Spinal cord (tissue), 9 donors: ENCODE measurements at regions not wholly inside any gene's neighbourhood (a gene's known extent, or its start where the extent isn't known, plus 50 kb on each side); places are given as distances from the start of the nearest gene placed in this dataset.
A peak's percentile ranks its signal among the peaks of the same experiment; 100 is the strongest.

Source experiments
- DNase-seq, 6 donors: peaks; one replicate each; pipeline versions ENCODE4 v3.0.0 to v3.0.0-alpha.2; 2013 to 2015; ENCODE audit warnings: low spot score in 6 of 6, low read depth in 4 of 6
- H3K27ac ChIP-seq: one replicate; pipeline ENCODE4 v1.5.1; 2013; ENCODE audit warnings: low read depth, low read length, control low read depth
- H3K27me3 ChIP-seq: one replicate; pipeline ENCODE4 v1.6.1; 2013; ENCODE audit warnings: low read length; ENCODE audit not compliant: control insufficient read depth, insufficient read depth
- H3K36me3 ChIP-seq: one replicate; pipeline ENCODE4 v1.6.1; 2013; ENCODE audit warnings: low read length; ENCODE audit not compliant: control insufficient read depth, insufficient read depth
- H3K4me1 ChIP-seq: one replicate; pipeline ENCODE4 v1.6.1; 2013; ENCODE audit warnings: low read length; ENCODE audit not compliant: control insufficient read depth, insufficient read depth
- H3K4me3 ChIP-seq: one replicate; pipeline ENCODE4 v1.5.1; 2013; ENCODE audit warnings: low read depth, low read length, control low read depth
- H3K9me3 ChIP-seq: one replicate; pipeline ENCODE4 v1.6.1; 2013; ENCODE audit warnings: low read length; ENCODE audit not compliant: control insufficient read depth, insufficient read depth
- WGBS: methylation state at CpG from one replicate; pipeline ENCODE4 v1.1.5; 2013; ENCODE audit warnings: missing lambda C conversion rate; ENCODE audit not compliant: insufficient coverage; 5-methylcytosine and 5-hydroxymethylcytosine counted together
- donor health status: healthy.

DNA sequence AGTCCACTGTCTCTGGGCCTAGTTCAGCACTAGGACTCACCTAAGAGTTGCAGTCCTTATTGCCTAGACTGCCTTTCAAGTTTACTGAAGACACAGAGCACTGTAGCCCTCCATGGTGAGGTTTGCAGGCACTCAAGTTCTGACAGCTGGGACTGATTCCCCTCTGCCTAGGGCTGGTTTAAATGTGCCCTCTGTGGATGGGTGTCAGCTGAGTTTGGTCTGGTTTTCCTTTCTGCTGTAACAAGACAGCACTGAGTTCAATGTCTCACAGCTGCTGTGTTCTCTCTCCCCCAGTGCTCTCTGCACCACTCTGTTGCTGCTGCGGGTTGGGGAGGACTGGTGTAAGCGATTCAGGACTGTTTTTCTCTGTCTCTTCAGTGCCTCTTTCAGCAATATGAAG, 75.2 kb upstream of the C1orf21 start:
- Histone ChIP-seq H3K4me3 (no peak overlapping the region), H3K27me3 (no peaks in the 10 kb centered on the region), H3K36me3 (no peaks in the 10 kb centered on the region), H3K9me3 (peaks cover 3% of the 10 kb centered on the region), H3K27ac (no peak overlapping the region), H3K4me1 (no peaks in the 10 kb centered on the region)
- WGBS: 100% methylated on average over 1 of the region's 2 CpGs
- DNase-seq: no peak

DNA sequence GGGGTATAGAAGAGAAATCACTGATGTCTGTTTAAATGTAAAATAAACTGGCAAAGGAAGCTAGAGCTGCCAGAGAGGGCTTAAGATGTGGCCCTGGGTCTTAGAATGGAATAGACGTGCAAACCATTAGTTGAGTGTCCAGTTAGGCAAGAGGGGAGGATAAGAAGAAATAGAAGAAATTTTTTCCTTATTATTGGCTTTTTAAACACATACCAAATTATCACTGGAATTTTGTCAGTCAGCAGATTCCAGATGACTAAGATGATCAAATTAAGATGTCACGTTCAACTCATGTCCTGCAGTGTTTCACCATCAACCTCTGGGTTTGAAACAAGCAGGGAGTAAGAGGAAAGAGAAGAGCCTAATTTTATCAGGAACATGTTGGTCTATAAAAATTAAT, 71.6 kb upstream of the C1orf21 start:
- Histone ChIP-seq H3K4me1 (no peaks in the 10 kb centered on the region), H3K36me3 (no peaks in the 10 kb centered on the region), H3K4me3 (no peak overlapping the region), H3K27ac (no peak overlapping the region), H3K27me3 (no peaks in the 10 kb centered on the region), H3K9me3 (no peaks in the 10 kb centered on the region)
- no CpG with 5 or more reads among the region's 2 CpGs for WGBS
- DNase-seq: no peak

DNA sequence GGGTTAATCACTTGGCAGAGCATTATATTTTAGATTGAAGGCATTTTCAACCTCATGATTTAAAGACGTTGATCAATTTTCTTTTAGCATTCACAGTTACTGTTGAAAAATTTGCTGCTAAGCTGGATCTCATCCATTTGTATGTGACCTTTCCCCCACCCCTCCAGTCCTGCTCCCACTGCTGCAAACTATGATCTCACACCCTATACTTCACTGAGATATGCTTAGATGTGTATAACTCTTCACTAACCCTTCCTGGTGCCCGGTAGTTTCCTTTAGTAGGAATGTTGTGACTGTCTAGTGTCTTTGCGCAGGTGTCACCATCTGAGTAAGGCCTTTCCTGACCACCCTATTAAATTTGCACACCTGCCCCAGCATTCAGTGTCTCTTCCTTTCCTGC, 67.0 kb upstream of the C1orf21 start:
- no peaks in the 10 kb centered on the region for H3K9me3 ChIP-seq
- WGBS: no CpG with 5 or more reads among the region's 3 CpGs
- no peak overlapping the region for H3K27ac ChIP-seq
- no peak overlapping the region for H3K4me3 ChIP-seq
- no peaks in the 10 kb centered on the region for H3K27me3 ChIP-seq
- no peaks in the 10 kb centered on the region for H3K36me3 ChIP-seq
- no peak for DNase-seq
- no peaks in the 10 kb centered on the region for H3K4me1 ChIP-seq

DNA sequence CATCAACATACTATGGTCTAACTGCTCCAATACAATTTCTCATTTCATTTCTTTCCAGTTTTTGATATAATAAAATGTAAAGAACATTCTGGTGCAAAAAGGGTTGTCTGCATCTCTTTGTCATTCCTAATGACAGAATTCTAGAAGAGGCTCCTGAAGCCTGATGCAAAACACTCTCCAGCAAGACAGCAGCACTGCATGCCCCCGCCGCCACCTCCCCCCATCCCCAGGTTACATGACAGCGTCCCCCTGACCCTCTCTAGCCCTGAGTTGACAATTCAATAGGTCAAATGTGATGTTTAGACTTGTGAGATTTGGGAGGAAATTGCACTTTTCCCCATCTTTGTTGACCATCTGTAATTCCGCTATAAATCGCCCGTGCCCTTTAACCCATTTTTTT, 64.6 kb upstream of the C1orf21 start:
- H3K9me3 ChIP-seq: no peaks in the 10 kb centered on the region
- no peaks in the 10 kb centered on the region for H3K4me1 ChIP-seq
- no peaks in the 10 kb centered on the region for H3K27me3 ChIP-seq
- no peak overlapping the region for H3K4me3 ChIP-seq
- no peaks in the 10 kb centered on the region for H3K36me3 ChIP-seq
- no peak overlapping the region for H3K27ac ChIP-seq
- no peak for DNase-seq
- no CpG with 5 or more reads among the region's 6 CpGs for WGBS

DNA sequence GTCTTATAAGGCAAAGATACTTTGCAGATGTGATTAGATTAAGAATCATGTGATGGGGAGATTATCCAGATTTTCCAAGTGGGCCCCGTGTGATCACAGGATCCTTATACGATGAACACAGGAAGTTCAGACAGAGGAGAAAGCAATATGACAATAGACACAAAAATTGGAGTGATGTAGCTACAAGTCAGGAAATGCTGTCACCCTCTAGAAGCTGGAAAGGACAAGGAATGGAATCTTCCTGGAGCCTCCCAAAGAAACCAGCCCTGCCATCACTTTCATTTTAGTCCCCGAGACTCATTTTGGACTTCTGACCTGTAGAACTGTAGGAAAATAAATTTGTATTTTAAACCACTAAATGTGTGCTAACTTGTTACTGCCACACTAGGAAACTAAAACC, 61.9 kb upstream of the C1orf21 start:
- no peaks in the 10 kb centered on the region for H3K4me1 ChIP-seq
- WGBS: 100% methylated on average over 2 of the region's 3 CpGs
- DNase-seq: no peak
- no peaks in the 10 kb centered on the region for H3K27me3 ChIP-seq
- no peaks in the 10 kb centered on the region for H3K9me3 ChIP-seq
- no peak overlapping the region for H3K27ac ChIP-seq
- no peak overlapping the region for H3K4me3 ChIP-seq
- H3K36me3 ChIP-seq: no peaks in the 10 kb centered on the region

DNA sequence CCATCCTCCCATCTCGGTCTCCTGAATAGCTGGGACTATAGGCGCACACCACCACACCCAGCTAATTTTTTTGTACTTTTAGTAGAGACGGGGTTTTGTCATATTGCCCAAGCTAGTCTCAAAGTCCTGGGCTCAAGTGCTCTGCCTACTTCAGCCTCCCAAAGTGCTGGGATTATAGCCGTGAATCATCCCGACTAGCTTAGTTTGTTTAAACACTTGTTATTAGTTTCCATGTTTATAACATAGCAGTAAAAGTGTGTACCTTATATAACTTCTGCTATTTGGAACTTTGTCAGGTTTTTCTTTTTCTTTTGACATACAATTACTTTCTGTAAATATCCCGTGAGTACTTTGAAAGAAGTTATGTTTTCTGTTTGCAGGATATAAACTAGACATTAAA, 60.6 kb upstream of the C1orf21 start:
- Histone ChIP-seq H3K27me3 (no peaks in the 10 kb centered on the region), H3K36me3 (no peaks in the 10 kb centered on the region), H3K4me3 (no peak overlapping the region), H3K9me3 (no peaks in the 10 kb centered on the region), H3K27ac (no peak overlapping the region), H3K4me1 (no peaks in the 10 kb centered on the region)
- DNase-seq: no peak
- no CpG with 5 or more reads among the region's 6 CpGs for WGBS

DNA sequence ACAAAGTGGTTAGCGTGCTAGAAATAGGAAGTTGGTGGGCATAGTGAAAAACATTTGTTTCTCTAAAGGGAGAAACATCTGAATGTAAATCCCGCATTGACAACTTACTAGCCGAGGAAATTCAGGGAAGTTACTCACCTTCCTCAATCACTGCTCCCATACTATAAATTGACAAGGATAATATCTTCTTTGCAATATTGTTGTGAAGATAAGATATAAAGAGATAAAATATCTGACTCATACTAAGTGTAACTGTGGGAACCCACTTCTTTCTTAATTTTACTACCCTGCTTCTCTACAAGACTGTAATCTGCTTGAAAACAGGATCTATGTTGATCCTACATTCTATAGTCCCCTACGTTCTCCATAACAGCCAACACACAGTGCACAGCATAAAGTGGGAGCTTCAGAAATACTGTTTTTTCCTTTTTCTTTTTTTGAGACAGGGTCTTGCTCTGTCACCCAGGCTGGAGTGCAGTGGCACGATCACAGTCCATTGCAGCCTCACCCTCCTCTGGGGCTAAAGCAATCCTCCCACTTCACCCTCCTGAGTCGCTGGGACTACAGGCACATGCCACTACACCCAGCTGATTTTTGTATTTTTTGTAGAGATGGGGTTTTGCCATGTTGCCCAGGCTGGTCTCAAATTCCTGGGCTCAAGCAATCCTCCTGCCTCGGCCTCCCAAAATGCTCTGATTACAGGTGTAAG, 57.4 kb upstream of the C1orf21 start:
- H3K36me3 ChIP-seq: no peaks in the 10 kb centered on the region
- WGBS: 92% methylated on average over 2 of the region's 7 CpGs
- H3K9me3 ChIP-seq: peaks cover 4% of the 10 kb centered on the region
- no peaks in the 10 kb centered on the region for H3K4me1 ChIP-seq
- H3K27ac ChIP-seq: no peak overlapping the region
- no peak for DNase-seq
- no peaks in the 10 kb centered on the region for H3K27me3 ChIP-seq
- no peak overlapping the region for H3K4me3 ChIP-seq

DNA sequence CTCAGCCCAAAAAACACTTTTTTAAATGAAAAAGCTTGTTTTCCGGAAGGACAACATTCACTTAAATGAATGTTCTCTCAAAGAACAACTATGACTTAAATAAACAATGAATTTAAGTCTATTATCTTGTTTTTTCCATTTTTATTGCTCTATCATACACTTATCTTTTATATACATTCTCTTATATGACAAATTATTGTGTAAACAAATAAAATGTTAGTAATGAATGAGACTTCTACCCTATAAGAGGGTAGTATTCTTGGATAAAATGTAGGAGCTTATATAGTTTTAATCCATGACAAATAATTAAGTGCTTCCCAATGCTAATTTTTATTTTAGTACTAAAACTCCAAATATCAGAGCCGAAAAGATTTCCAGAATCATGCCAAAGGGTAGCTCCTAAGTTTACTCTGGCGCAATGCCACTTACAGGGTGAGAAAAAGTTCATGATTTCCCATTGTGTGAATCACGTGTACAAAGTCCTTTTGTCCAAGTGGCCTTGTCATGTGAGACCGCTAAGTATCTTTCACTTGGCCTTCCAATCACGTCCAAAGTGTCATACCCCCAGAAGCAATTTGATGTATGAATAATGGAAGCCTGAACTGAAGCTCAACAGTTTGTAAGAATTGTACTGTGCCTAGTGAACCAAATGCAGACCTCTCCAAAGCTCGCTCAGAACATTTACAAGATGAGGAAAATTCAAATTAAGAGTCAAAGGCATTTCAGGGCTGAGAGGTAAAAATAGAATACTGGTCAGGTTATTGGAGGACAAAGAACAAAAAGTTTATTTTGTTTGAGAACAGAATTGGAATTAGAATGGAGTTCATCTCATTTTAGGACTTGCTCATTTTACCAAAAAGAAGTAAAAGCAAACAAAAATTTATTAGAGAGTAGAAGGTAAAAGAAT, 56.6 kb upstream of the C1orf21 start:
- H3K9me3 ChIP-seq: peaks cover 4% of the 10 kb centered on the region
- no peaks in the 10 kb centered on the region for H3K4me1 ChIP-seq
- H3K36me3 ChIP-seq: no peaks in the 10 kb centered on the region
- no peaks in the 10 kb centered on the region for H3K27me3 ChIP-seq
- peak overlapping the region; percentile 43 for H3K27ac ChIP-seq
- no peak overlapping the region for H3K4me3 ChIP-seq
- WGBS: 53% methylated on average over 3 of the region's 7 CpGs
- DNase-seq: peak in 5 of 6 donors; percentile 1 to 65 (median 13)

DNA sequence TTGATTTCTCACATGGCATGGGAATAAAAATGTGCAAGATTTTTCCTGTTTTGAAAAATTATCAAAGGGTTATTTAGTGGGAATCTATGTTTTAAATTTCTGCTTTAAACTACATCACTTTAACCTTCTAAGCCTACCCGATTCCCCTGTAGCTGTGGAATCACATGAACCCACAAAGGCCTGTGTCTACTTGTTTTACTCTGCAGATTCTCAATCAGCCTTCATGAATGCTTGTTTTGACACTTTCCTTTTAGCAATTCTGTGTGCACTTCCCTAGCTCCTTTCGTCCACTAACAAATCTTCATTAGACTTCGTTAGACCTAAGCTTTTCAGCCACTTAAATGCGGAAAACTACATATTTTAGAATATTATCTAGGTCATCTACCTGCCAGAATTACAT, 56.0 kb upstream of the C1orf21 start:
- peak; percentile 11 to 68 (median 16) for DNase-seq

More for the DNA sequence above, 56.0 kb upstream of the C1orf21 start:
- no peaks in the 10 kb centered on the region for H3K4me1 ChIP-seq
- H3K4me3 ChIP-seq: no peak overlapping the region
- WGBS: 50% methylated on average over 1 of the region's 4 CpGs
- peaks cover 4% of the 10 kb centered on the region for H3K9me3 ChIP-seq
- no peaks in the 10 kb centered on the region for H3K36me3 ChIP-seq
- H3K27ac ChIP-seq: no peak overlapping the region
- H3K27me3 ChIP-seq: no peaks in the 10 kb centered on the region
